A549 (cell line): ENCODE measurements at regions not wholly inside any gene's neighbourhood (a gene's known extent, or its start where the extent isn't known, plus 50 kb on each side); places are given as distances from the start of the nearest gene placed in this dataset.

Experiments
- ATAC-seq, 2 experiments: fragments of 200-7000 bp in 1 of 2; fragments of >200 bp in 1 of 2; cut with Nextera tagmentation in 1 of 2; cut with Tn5 transposase in 1 of 2; 3 replicates each; pipeline versions ENCODE4 v1.8.0 to v1.9.1; 2018 to 2020; ENCODE audit warnings: mild to moderate bottlenecking in 1 of 2, moderate library complexity in 1 of 2
- CTCF ChIA-PET: fragments of 300-600 bp; sonication (Branson Sonifier 250); formaldehyde crosslinking; extraction: SDS; loops from one replicate; lab custom pipeline; 2021; ENCODE audit warnings: antibody characterized with exemption, inconsistent platforms; lab: Yijun Ruan, JAX
- POLR2A ChIA-PET: fragments of 350-600 bp; formaldehyde crosslinking; extraction: SDS; loops from one replicate; lab custom pipeline; 2021; ENCODE audit warnings: antibody characterized with exemption, inconsistent platforms; lab: Yijun Ruan, JAX
- DNase-seq, 2 experiments: peaks; one replicate each; pipeline versions ENCODE4 v3.0.0 to v3.0.0-alpha.2; 2011 to 2016; ENCODE audit warnings: low read depth in 1 of 2, low spot score in 1 of 2
- FAIRE-seq: peaks from 2 replicates; lab custom pipeline; 2011; peaks lifted over from hg19 to GRCh38; lab: Jason Lieb, UNC
- H3K27ac ChIP-seq, 2 experiments: fragments of >200 bp; sonication (Bioruptor Twin); formaldehyde crosslinking; 3 replicates each; pipeline ENCODE4 v1.5.1; 2016 to 2017
- H3K4me1 ChIP-seq: fragments of >200 bp; sonication (Bioruptor Twin); formaldehyde crosslinking; 3 replicates; pipeline ENCODE4 v1.6.1; 2016
- H3K4me2 ChIP-seq: fragments of >200 bp; sonication (Bioruptor Twin); formaldehyde crosslinking; 3 replicates; pipeline ENCODE4 v1.6.1; 2016
- H3K4me3 ChIP-seq: fragments of >200 bp; sonication (Bioruptor Twin); formaldehyde crosslinking; 3 replicates; pipeline ENCODE4 v1.5.1; 2016
- H3K9me3 ChIP-seq: fragments of >200 bp; sonication (Bioruptor Twin); formaldehyde crosslinking; 3 replicates; pipeline ENCODE4 v1.6.1; 2016
- BHLHE40 ChIP-seq: IDR thresholded peaks from 2 replicates; pipeline ENCODE4 v1.6.1; 2012; ENCODE audit warnings: low read depth, low read length, inconsistent platforms
- CHD2 ChIP-seq: fragments of 150-350 bp; IDR thresholded peaks from 2 replicates; pipeline ENCODE4 v1.6.1; 2014; ENCODE audit warnings: low read length; ENCODE audit not compliant: partially characterized antibody
- CTCF ChIP-seq: fragments of >200 bp; sonication (Bioruptor Twin); formaldehyde crosslinking; IDR thresholded peaks from 3 replicates; pipeline ENCODE4 v1.5.1; 2016
- E2F6 ChIP-seq: IDR thresholded peaks from 2 replicates; pipeline ENCODE4 v1.6.1; 2012; ENCODE audit warnings: low read depth, borderline replicate concordance
- EHF ChIP-seq: fragments of 250-450 bp; sonication (Bioruptor Pico); IDR thresholded peaks from 2 replicates; pipeline ENCODE4 v1.5.0; 2020; ENCODE audit warnings: mild to moderate bottlenecking
- EP300 ChIP-seq, 2 experiments: fragments of >200 bp; sonication (Bioruptor Twin); formaldehyde crosslinking; IDR thresholded peaks; 2 replicates in 1 of 2; 3 replicates in 1 of 2; pipeline ENCODE4 v1.6.1; 2016 to 2017
- ESRRA ChIP-seq: fragments of 150-350 bp; IDR thresholded peaks from 2 replicates; pipeline ENCODE4 v1.6.1; 2014; ENCODE audit warnings: mild to moderate bottlenecking, low read length, borderline replicate concordance
- FOSB ChIP-seq: fragments of 250-450 bp; sonication (Bioruptor Pico); IDR thresholded peaks from 2 replicates; pipeline ENCODE4 v1.5.0; 2020; ENCODE audit warnings: mild to moderate bottlenecking, moderate library complexity
- FOSL2 ChIP-seq, 2 experiments: fragments of 450-650 bp in 1 of 2; fragments of >200 bp in 1 of 2; sonication (Bioruptor Twin) in 1 of 2; formaldehyde crosslinking; IDR thresholded peaks; 2 replicates each; pipeline versions ENCODE4 v1.5.0 to v1.6.1; 2016 to 2020; ENCODE audit warnings: mild to moderate bottlenecking in 1 of 2, moderate library complexity in 1 of 2
- GATA3 ChIP-seq: IDR thresholded peaks from 2 replicates; pipeline ENCODE4 v1.6.1; 2012; ENCODE audit warnings: borderline replicate concordance
- HDAC2 ChIP-seq: fragments of 200-600 bp; sonication (generic); IDR thresholded peaks from 2 replicates; pipeline ENCODE4 v1.6.1; 2016
- HES2 ChIP-seq: fragments of >200 bp; sonication (Bioruptor Twin); formaldehyde crosslinking; IDR thresholded peaks from 2 replicates; pipeline ENCODE4 v1.6.1; 2016
- HEYL ChIP-seq: fragments of 250-450 bp; sonication (Bioruptor Pico); IDR thresholded peaks from 2 replicates; pipeline ENCODE4 v1.8.0; 2021; ENCODE audit warnings: mild to moderate bottlenecking, moderate library complexity
- HMGXB4 ChIP-seq: fragments of 250-450 bp; sonication (Bioruptor Pico); IDR thresholded peaks from 2 replicates; pipeline ENCODE4 v1.5.0; 2021; ENCODE audit warnings: mild to moderate bottlenecking, moderate library complexity, borderline replicate concordance
- JUN ChIP-seq, 2 experiments: fragments of >200 bp; sonication (Bioruptor Twin); formaldehyde crosslinking; IDR thresholded peaks; 2 replicates in 1 of 2; 3 replicates in 1 of 2; pipeline ENCODE4 v1.6.1; 2016 to 2017
- KDM5A ChIP-seq: fragments of 200-600 bp; sonication (generic); IDR thresholded peaks from 2 replicates; pipeline ENCODE4 v1.6.1; 2016; ENCODE audit warnings: antibody characterized with exemption, mild to moderate bottlenecking
- MAFK ChIP-seq: fragments of 450-650 bp; IDR thresholded peaks from 2 replicates; pipeline ENCODE4 v1.6.1; 2014; ENCODE audit not compliant: partially characterized antibody
- MAZ ChIP-seq: fragments of 150-350 bp; IDR thresholded peaks from 2 replicates; pipeline ENCODE4 v1.6.1; 2014; ENCODE audit warnings: antibody characterized with exemption, low read depth, low read length, borderline replicate concordance
- MYC ChIP-seq: IDR thresholded peaks from 2 replicates; pipeline ENCODE4 v1.6.1; 2012; ENCODE audit warnings: mild to moderate bottlenecking, inconsistent platforms, low read length, improper control_type of control experiment, borderline replicate concordance
- NFE2L2 ChIP-seq: fragments of 150-350 bp; conservative IDR thresholded peaks from 2 replicates; pipeline ENCODE4 v1.6.1; 2014; ENCODE audit warnings: low read length
- NR3C1 ChIP-seq: fragments of >200 bp; sonication (Bioruptor Twin); formaldehyde crosslinking; IDR thresholded peaks from 3 replicates; pipeline ENCODE4 v1.6.1; 2017
- RAD21 ChIP-seq, 2 experiments: fragments of >200 bp in 1 of 2; sonication (Bioruptor Twin) in 1 of 2; formaldehyde crosslinking in 1 of 2; IDR thresholded peaks in 1 of 2; conservative IDR thresholded peaks in 1 of 2; 2 replicates in 1 of 2; 3 replicates in 1 of 2; pipeline ENCODE4 v1.6.1; 2012 to 2018; ENCODE audit warnings: inconsistent platforms in 1 of 2
- RNF2 ChIP-seq: fragments of 200-600 bp; sonication (generic); IDR thresholded peaks from 2 replicates; pipeline ENCODE4 v1.6.1; 2016; ENCODE audit warnings: low read depth, mild to moderate bottlenecking, antibody characterized with exemption, moderate library complexity, borderline replicate concordance
- TP53 ChIP-seq: fragments of 250-450 bp; sonication (Bioruptor Pico); IDR thresholded peaks from 2 replicates; pipeline ENCODE4 v1.5.0; 2021; ENCODE audit warnings: mild to moderate bottlenecking, moderate library complexity
- ZC3H11A ChIP-seq: fragments of 450-650 bp; IDR thresholded peaks from 2 replicates; pipeline ENCODE4 v1.6.1; 2014; ENCODE audit warnings: antibody characterized with exemption, mild to moderate bottlenecking
- ZNF302 ChIP-seq: fragments of 250-450 bp; sonication (Bioruptor Pico); IDR thresholded peaks from 2 replicates; pipeline ENCODE4 v1.9.0; 2021; ENCODE audit warnings: inconsistent platforms, mild to moderate bottlenecking, moderate library complexity
- WGBS: methylation state at CpG from one replicate; pipeline ENCODE4 v1.1.6; 2017; ENCODE audit errors: missing lambda C conversion rate; 5-methylcytosine and 5-hydroxymethylcytosine counted together

GRCh38 chr1:81414488-81415015 lies 386.2 kb upstream of the ADGRL2 start:
- no peak for TF ChIP-seq ZNF302 (CRISPR knock-in tag)
- peak; percentile 26; the same call in 1 of the 3 replicates for TF ChIP-seq CTCF
- TF ChIP-seq NR3C1 = no peak
- peak in 1 of 2 experiments; percentile 27; a peak in 2 of 5 replicates for TF ChIP-seq RAD21 (conservative IDR thresholded peaks at IDR 0.05 in 1 of 2, IDR thresholded peaks at IDR 0.05 in 1 of 2)
- TF ChIP-seq HDAC2 = no peak
- no peak for TF ChIP-seq HEYL
- TF ChIP-seq RNF2 = no peak
- 15% methylated on average over 9 of the region's 10 CpGs for WGBS
- FAIRE-seq (no peak), DNase-seq (peak; percentile 11 to 16), ATAC-seq (peak in 1 of 2 experiments; percentile 64; a peak in 3 of 6 replicates)
- Histone ChIP-seq H3K9me3 (no peaks in the 10 kb centered on the region), H3K27ac (no peak overlapping the region), H3K4me1 (no peaks in the 10 kb centered on the region), H3K4me3 (no peak overlapping the region), H3K4me2 (no peak overlapping the region; the same call in 2 of the 3 replicates)
- CTCF ChIA-PET = interaction anchor here (0.6 kb wide), 1 partner anchor 17 kb away, joined by 3 read pairs; no protein-coding TSS in a partner anchor
- POLR2A ChIA-PET = no interaction called here

GRCh38 chr1:81412954-81413353 lies 387.8 kb upstream of the ADGRL2 start:
- FAIRE-seq = no peak
- 22% methylated on average over 4 of the region's 4 CpGs for WGBS
- Histone ChIP-seq H3K4me3 (no peak overlapping the region), H3K4me1 (no peaks in the 10 kb centered on the region), H3K27ac (no peak overlapping the region), H3K4me2 (no peak overlapping the region), H3K9me3 (no peaks in the 10 kb centered on the region)
- TF ChIP-seq HEYL (no peak), JUN (IDR thresholded peaks at IDR 0.05) (no peak), CHD2 (no peak), FOSB (CRISPR knock-in tag) (no peak), EHF (no peak), ESRRA (no peak), HES2 (no peak), MAFK (no peak), NFE2L2 (no peak), HMGXB4 (CRISPR knock-in tag) (no peak), BHLHE40 (no peak), KDM5A (no peak), ZC3H11A (no peak), FOSL2 (IDR thresholded peaks at IDR 0.05) (no peak), FOSL2 (CRISPR knock-in tag; IDR thresholded peaks at IDR 0.05) (no peak), GATA3 (no peak)
- POLR2A ChIA-PET = no interaction called here
- CTCF ChIA-PET = interaction anchor here (0.7 kb wide), 1 partner anchor 716 kb away, joined by 3 read pairs; no protein-coding TSS in a partner anchor
- no peak for DNase-seq
- ATAC-seq = no peak

- no peak for DNase-seq
- Histone ChIP-seq H3K9me3 (no peaks in the 10 kb centered on the region), H3K27ac (no peak overlapping the region), H3K4me2 (no peak overlapping the region), H3K4me3 (no peak overlapping the region), H3K4me1 (no peaks in the 10 kb centered on the region)
- CTCF ChIA-PET = no interaction called here
- 65% methylated on average over 3 of the region's 3 CpGs for WGBS
- no peak for FAIRE-seq
- no peak for ATAC-seq
- POLR2A ChIA-PET = no interaction called here
- no peak for TF ChIP-seq EP300 (IDR thresholded peaks at IDR 0.05)
- no peak for TF ChIP-seq TP53 (CRISPR knock-in tag)
- TF ChIP-seq MYC = no peak
- no peak for TF ChIP-seq HMGXB4 (CRISPR knock-in tag)
- TF ChIP-seq HEYL = no peak
- TF ChIP-seq MAZ = no peak
- TF ChIP-seq E2F6 = no peak
- no peak for TF ChIP-seq CTCF
Measured at GRCh38 chr1:81410941-81411340, 389.8 kb upstream of the ADGRL2 start.
